MM.1S (cell line): ENCODE measurements at regions not wholly inside any gene's neighbourhood (a gene's known extent, or its start where the extent isn't known, plus 50 kb on each side); places are given as distances from the start of the nearest gene placed in this dataset.

Experiments used
- DNase-seq: peaks from one replicate; pipeline ENCODE4 v3.0.0-alpha.2; 2015
- H2AFZ ChIP-seq: fragments of 300-600 bp; sonication (generic); 2 replicates; pipeline ENCODE4 v1.6.0; 2016; ENCODE audit warnings: antibody characterized with exemption, low read length
- H3F3A ChIP-seq: fragments of 300-600 bp; sonication (generic); 2 replicates; pipeline ENCODE4 v1.6.1; 2016; ENCODE audit warnings: mild to moderate bottlenecking, antibody characterized with exemption, low read length, moderate library complexity, mixed read lengths; ENCODE audit not compliant: insufficient read depth
- H3K27ac ChIP-seq: fragments of 300-600 bp; sonication (generic); 2 replicates; pipeline ENCODE4 v1.5.1; 2016; ENCODE audit warnings: mild to moderate bottlenecking, low read length
- H3K27me3 ChIP-seq: fragments of 300-600 bp; sonication (generic); replicated peaks from 2 replicates; pipeline ENCODE4 v1.6.0; 2016; ENCODE audit warnings: low read length; ENCODE audit not compliant: insufficient read depth
- H3K36me3 ChIP-seq: fragments of 300-600 bp; sonication (generic); replicated peaks from 2 replicates; pipeline ENCODE4 v1.6.1; 2016; ENCODE audit warnings: mild to moderate bottlenecking, low read length, mixed read lengths; ENCODE audit not compliant: insufficient read depth
- H3K4me1 ChIP-seq: fragments of 300-600 bp; sonication (generic); 2 replicates; pipeline ENCODE4 v1.6.1; 2016; ENCODE audit warnings: low read length, mixed read lengths
- H3K4me2 ChIP-seq: fragments of 300-600 bp; sonication (generic); 2 replicates; pipeline ENCODE4 v1.6.0; 2016; ENCODE audit warnings: low read depth, low read length
- H3K4me3 ChIP-seq: fragments of 300-600 bp; sonication (generic); 2 replicates; pipeline ENCODE4 v1.5.1; 2016; ENCODE audit warnings: low read length, mixed read lengths
- H3K79me2 ChIP-seq: fragments of 300-600 bp; sonication (generic); 2 replicates; pipeline ENCODE4 v1.6.1; 2016; ENCODE audit warnings: mixed run types, low read length, mixed read lengths
- H3K9ac ChIP-seq: fragments of 300-600 bp; sonication (generic); 2 replicates; pipeline ENCODE4 v1.6.1; 2016; ENCODE audit warnings: low read length, mixed read lengths
- H3K9me2 ChIP-seq: fragments of 300-600 bp; sonication (generic); replicated peaks from 2 replicates; pipeline ENCODE4 v1.6.1; 2016; ENCODE audit warnings: mild to moderate bottlenecking, low read length, mixed read lengths; ENCODE audit not compliant: insufficient read depth
- H3K9me3 ChIP-seq: fragments of 300-600 bp; sonication (generic); replicated peaks from 2 replicates; pipeline ENCODE4 v1.6.1; 2016; ENCODE audit warnings: mild to moderate bottlenecking, low read length, mixed read lengths; ENCODE audit not compliant: insufficient read depth
- H4K20me1 ChIP-seq: fragments of 300-600 bp; sonication (generic); 2 replicates; pipeline ENCODE4 v1.6.1; 2016; ENCODE audit warnings: mild to moderate bottlenecking, low read length, moderate library complexity, mixed read lengths; ENCODE audit not compliant: insufficient read depth
- CTCF ChIP-seq: fragments of 300-600 bp; sonication (generic); IDR thresholded peaks from 2 replicates; pipeline ENCODE4 v1.5.1; 2016; ENCODE audit warnings: antibody characterized with exemption, low read length, mixed read lengths
- EZH2 ChIP-seq: fragments of 300-600 bp; sonication (generic); optimal IDR thresholded peaks from 2 replicates; pipeline ENCODE3; 2017; ENCODE audit warnings: low read depth, mild to moderate bottlenecking, antibody characterized with exemption, low read length, mixed read lengths
- EZH2phosphoT487 ChIP-seq: fragments of 300-600 bp; sonication (generic); IDR thresholded peaks from 2 replicates; pipeline ENCODE4 v1.6.1; 2018; ENCODE audit warnings: antibody characterized with exemption, low read length

- no peak overlapping the region for H3K4me2 ChIP-seq
- no peak overlapping the region for H2AFZ ChIP-seq
These were observed 167.0 kb upstream of the DPH6 start for GRCh38 chr15:35712956-35713355.

DNA sequence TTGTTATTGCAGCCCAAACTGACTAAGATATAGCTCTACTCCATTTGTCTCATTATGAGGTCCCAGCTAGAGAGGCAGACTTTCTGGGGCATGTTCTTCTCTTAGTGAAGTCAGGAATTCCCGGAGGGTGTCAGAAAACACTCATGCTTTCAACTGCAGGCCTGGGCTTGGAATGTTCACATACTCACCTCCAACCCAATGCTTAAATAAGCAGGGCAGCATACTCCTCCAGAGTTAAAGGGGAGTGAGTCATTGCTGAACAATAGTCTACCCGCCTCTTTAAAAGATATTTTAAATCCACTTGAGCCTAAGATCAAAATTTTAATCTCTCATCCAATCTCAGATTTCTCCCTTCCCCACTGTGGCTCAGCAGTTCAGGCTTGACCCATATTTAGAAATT, 167.8 kb upstream of the DPH6 start:
- Histone ChIP-seq H3F3A (no peaks in the 10 kb centered on the region), H3K4me3 (no peak overlapping the region), H2AFZ (no peak overlapping the region), H3K9ac (no peak overlapping the region), H3K4me1 (no peaks in the 10 kb centered on the region), H3K9me2 (no peaks in the 10 kb centered on the region), H3K27me3 (no peaks in the 10 kb centered on the region), H3K36me3 (no peaks in the 10 kb centered on the region), H4K20me1 (no peaks in the 10 kb centered on the region), H3K27ac (no peak overlapping the region), H3K9me3 (no peaks in the 10 kb centered on the region), H3K79me2 (no peaks in the 10 kb centered on the region), H3K4me2 (no peak overlapping the region)
- DNase-seq, result no peak
- no peak for TF ChIP-seq EZH2phosphoT487
- no peak for TF ChIP-seq CTCF
- no peak for TF ChIP-seq EZH2

More at GRCh38 chr15:35712956-35713355, 167.0 kb upstream of the DPH6 start:
- H3K4me3 ChIP-seq, result no peak overlapping the region
- TF ChIP-seq EZH2 (no peak), CTCF (no peak), EZH2phosphoT487 (no peak)
- H3F3A ChIP-seq, result no peaks in the 10 kb centered on the region
- H3K27me3 ChIP-seq, result no peaks in the 10 kb centered on the region
- no peaks in the 10 kb centered on the region for H3K9me3 ChIP-seq
- DNase-seq, result no peak
- H3K4me1 ChIP-seq, result no peaks in the 10 kb centered on the region
- no peaks in the 10 kb centered on the region for H3K36me3 ChIP-seq
- no peaks in the 10 kb centered on the region for H4K20me1 ChIP-seq
- H3K79me2 ChIP-seq, result no peaks in the 10 kb centered on the region
- H3K9ac ChIP-seq, result no peak overlapping the region
- no peaks in the 10 kb centered on the region for H3K9me2 ChIP-seq
- H3K27ac ChIP-seq, result no peak overlapping the region

- Histone ChIP-seq H3K79me2 (no peaks in the 10 kb centered on the region), H3K9me3 (no peaks in the 10 kb centered on the region), H3K36me3 (no peaks in the 10 kb centered on the region), H3K27me3 (no peaks in the 10 kb centered on the region), H3K4me1 (no peaks in the 10 kb centered on the region), H4K20me1 (no peaks in the 10 kb centered on the region), H3K4me2 (no peak overlapping the region), H3K9me2 (no peaks in the 10 kb centered on the region), H3K9ac (no peak overlapping the region), H3K4me3 (no peak overlapping the region), H2AFZ (no peak overlapping the region), H3K27ac (no peak overlapping the region), H3F3A (no peaks in the 10 kb centered on the region)
- DNase-seq, result no peak
- TF ChIP-seq CTCF, result no peak
These were observed 171.8 kb upstream of the DPH6 start for GRCh38 chr15:35717721-35718120.
